ENCODE measurements at regions not wholly inside any gene's neighbourhood (a gene's known extent, or its start where the extent isn't known, plus 50 kb on each side); places are given as distances from the start of the nearest gene placed in this dataset.

- no peak for DNase-seq
These were observed 154.4 kb upstream of the COL5A1 start for GRCh38 chr9:134487066-134487710.

DNA sequence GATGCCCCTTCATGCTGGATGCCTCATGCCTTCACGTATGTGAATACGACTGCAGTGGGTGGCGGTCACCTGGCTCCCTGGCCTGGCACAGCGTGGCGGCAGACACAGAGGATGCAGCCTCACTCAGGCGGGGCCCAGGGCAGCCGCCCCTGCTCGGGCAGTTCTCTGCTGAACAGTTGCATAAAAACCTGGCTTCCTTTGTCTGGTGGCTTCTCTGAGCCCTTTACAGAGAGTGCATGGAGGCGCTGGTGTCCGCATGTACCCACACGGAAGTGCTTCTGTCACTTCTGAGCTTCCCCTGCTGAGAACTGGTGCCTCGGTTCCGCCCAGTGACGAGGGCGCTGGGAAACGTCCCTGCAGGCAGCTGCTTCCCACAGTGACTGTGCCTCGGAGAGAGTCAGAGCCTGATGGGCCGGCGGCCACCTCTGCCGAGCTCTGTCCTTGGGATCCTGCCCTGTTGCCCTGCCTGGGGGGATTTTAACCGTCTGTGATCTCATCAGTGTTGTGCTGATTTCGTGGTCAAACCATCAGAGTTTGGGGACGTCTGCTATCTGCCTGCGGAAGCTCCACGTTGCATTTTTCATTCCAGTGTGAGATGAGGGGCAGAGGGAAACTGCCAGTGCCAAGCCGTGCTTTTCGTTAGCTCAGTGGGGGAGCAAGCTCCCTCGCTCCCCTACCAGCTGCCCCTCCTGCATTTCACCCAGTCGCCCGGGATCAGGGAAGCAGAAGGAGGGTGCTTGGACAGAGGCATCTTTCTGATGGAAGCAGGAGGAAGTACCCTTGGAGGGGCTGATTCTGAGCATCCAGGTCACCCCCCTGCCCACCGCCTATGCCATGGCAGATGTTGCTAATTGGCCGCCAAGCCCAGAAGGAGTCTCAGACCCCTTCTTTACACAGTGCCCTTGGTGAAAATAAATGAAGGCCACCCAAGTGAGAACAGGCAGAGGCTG lies 153.0 kb upstream of the COL5A1 start:
- peak in 4 of 56 donors; percentile 13 to 45 (median 32) for DNase-seq

DNA sequence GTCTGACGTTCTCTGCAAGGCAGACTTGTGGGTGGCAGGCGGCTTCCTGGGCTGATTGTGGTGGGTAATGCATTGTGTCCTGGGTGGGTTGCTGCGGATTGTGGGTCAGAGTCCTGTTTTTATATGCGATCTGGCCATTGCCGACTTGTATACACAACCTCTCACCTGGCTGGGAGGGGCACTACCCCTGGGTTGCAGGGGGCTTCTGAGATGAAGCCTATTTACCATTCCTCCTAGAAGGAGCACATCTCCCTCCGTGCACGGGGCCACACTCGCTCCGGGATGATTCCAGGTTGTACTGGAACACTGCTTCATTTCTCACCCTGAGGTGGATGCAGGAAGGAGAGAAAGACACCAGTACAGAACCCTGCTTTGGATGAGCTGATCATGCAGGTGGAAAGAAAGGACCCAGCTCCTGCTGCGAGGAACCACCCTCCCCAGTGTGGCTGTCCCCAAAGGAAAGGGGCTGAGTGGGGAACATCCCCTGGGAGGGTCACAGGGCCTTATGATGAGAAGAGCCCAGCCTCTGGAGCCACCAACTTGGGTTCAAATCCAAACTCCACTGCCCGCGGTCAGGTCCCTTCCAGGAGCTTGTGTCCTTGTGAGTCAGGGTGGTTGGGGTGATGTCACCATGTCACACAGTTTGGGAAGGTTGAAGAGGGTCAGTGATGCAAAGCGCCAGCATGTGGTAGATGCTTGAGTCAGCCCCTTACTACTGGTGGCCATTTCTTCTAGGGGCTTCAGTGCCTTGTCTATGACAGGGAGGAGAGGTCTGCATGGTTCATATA lies 151.8 kb upstream of the COL5A1 start:
- no peak for DNase-seq

DNA sequence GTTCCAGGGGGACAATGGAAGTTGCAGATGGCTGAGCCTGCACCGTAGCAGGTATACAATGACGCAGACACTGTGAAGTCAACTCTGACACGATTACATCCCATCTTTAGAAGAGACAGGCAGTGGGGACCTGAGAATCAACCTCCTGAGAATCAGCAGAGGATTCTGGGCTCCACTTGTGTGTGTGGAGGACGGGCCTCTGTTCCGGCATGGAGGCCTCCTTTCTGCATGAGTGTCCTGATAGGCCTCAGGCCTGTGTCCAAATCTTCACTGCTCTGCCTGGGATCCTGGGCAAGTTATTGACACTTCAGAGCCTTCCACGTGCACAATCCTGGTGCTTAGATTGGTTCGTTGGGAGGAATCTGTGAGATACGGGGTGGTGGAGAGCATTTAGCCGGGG lies 151.2 kb upstream of the COL5A1 start:
- DNase-seq: no peak

DNA sequence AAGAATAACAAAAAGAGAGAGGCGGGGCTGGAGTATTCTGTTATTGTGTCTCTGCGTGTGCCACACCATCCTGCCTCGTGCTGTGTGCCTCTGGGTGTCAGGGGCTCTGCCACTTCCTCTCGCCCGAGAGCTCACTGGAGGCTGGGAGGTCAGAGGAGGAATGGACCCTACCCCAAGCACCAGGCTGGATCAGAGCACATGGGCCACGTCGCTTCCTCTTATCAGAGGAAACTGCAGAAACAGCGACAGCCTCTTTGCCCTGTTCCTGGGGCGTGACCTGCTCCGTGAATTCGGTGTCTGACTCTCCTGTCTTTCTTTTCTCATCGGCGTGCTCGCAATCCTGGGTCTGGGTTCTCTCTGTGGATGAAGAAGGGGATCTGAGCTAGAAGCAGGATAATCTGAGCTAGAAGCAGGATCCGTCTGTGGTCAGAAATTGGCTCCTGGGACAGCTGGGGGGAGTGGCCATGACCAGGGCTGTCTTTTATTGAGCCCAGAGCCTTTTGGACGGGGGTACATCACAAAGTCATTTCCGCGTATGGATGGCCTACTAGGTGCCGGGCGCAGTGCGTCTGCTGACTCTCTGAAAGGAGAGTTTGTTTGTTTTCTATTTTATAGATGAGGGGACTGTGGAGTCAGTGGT lies 150.3 kb upstream of the COL5A1 start:
- no peak for DNase-seq

- DNase-seq: no peak
These were observed 149.7 kb upstream of the COL5A1 start for GRCh38 chr9:134491856-134492255.

GRCh38 chr9:134492281-134492691 lies 149.3 kb upstream of the COL5A1 start:
- no peak for DNase-seq

- no peak for DNase-seq
These were observed 148.7 kb upstream of the COL5A1 start for GRCh38 chr9:134492721-134493460.

GRCh38 chr9:134493461-134494272 lies 147.9 kb upstream of the COL5A1 start:
- no peak for DNase-seq

GRCh38 chr9:134494273-134494815 lies 147.3 kb upstream of the COL5A1 start:
- DNase-seq: no peak

- DNase-seq: no peak
These were observed 146.7 kb upstream of the COL5A1 start for GRCh38 chr9:134494905-134495304.

DNA sequence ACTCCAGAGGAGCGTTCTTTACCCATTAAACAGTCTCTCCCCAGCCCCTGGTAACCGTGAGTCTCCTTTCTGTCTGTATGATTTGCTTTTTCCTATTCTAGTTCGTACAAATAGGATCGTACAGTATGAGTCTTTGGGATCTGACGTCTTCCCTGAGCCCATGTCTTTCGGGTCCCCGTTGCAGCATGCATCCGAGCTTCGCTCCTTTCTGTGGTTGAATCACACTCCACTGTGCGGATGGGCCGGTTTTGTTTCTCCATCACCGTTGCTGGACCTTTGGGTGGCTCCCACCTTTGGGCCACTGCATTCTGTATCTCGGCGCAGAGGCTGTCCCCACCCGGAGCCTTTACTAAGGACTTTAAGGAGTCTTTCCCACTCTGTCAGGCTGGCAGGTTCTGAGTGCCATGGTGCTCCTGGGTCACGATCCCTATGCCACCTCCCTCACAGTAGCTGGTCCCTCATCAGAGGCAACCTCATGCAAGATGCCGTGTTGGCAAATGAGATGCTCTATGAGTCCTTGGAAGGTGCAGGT lies 145.7 kb upstream of the COL5A1 start:
- no peak for DNase-seq

DNA sequence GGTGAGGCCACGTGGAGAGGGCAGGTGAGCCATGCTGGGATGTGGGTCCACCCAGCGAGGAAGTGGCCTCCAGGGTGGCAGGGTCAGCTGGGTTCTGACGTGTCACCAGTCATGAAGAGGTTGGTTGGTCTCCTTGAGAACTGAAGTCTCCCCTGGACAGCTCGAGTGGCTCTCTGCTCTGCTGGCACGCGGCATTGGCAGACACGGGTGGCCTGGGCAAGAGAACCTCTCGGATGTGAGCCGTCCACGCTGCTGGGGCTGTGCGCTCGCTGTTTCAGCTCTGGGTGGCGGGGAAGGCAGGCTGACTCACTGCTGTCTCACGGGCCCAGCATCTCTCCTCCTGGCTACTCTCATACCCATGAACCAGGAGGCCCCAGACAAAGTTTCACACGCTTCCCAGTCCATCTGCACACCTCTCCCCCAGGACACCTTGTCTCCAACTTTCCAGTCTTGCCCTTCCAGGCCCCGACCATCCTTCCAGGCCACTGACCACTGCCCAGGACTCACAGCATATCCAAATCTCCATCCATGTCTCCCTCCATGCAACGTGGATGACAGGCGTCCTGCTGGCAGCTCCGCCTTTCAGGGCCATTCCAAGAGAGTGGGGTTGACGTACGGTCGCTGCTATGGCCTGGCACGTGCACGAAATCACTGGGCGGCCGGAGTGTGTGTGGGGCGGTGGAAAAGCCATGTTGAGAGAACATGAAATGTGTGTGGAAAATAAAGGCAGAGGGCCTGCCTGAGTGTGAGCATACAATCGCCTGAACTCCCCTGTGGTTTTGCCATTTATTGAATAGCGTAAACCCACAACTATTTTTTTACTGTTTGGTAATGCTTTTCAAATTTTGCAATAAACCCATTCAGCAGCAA lies 145.0 kb upstream of the COL5A1 start:
- no peak for DNase-seq

- no peak for DNase-seq
These were observed 144.2 kb upstream of the COL5A1 start for GRCh38 chr9:134497283-134497860.

GRCh38 chr9:134498814-134499166 lies 142.8 kb upstream of the COL5A1 start:
- DNase-seq: no peak

DNA sequence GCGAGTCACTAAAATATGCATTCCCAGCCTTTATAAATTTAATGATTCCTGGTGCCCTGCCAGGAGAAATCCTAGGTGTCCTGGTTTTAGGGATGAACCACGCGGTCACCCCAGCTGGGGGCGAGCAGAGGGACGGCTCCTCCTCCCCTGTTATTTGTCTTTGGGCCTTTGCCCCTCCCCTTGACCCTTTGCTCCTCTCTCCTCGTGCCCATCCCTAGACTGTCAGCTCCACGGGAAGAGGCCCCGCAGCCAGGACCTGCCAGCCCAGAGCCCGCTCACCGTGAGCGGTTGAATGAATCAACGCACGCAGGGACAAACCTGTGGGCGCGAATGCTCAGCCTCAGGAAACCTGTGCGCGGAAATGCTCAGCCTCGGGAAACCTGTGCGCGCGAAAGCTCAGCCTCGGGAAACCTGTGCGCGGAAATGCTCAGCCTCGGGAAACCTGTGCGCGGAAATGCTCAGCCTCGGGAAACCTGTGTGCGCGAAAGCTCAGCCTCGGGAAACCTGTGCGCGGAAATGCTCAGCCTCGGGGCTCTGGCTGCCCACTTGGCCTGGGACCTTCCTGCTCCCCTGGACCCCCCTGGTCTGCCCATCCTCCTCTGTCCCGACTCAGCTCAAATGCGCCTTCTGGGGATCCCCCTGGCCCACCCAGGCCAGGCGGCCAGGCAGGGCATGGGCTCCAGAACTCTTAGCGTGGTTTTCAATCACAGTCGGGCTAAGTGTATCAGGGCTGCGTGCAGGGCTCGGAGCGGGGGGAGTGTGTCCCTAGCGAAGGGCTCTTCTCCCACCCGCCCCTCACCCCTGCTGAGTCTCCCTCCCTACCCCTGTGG lies 140.5 kb upstream of the COL5A1 start:
- DNase-seq: no peak

DNA sequence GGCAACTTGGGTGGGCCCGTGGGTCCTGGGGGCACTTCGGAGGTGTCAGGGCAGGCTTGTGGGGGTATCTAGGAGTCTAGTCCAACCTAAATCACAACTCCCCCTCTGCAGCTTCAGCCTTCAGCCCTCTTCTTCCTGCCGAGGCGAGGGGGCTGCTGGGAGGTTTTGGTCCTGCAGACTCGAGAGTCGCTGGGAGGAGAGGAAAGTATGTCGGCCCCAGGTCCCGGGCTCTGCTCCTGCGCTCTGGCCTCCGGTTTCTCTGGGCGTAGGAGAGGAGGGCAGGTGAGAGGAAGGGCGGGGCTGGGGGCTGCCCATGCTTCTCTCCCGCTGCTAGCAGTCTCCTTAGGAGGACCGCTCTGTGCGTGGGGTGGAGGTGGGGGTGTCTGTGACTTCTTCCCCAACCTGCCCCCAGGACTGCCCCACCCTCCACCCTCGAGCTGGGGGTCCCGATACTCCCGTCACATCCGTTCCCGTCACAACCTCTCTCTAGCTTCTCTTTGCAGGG lies 139.8 kb upstream of the COL5A1 start:
- DNase-seq: no peak
